Pancreas (tissue), 10 donors: ENCODE measurements at regions not wholly inside any gene's neighbourhood (a gene's known extent, or its start where the extent isn't known, plus 50 kb on each side); places are given as distances from the start of the nearest gene placed in this dataset.
A peak's percentile ranks its signal among the peaks of the same experiment; 100 is the strongest.

Experiments
- ATAC-seq, 4 donors: fragments of 200-7000 bp; cut with Tn5 transposase; one replicate each; pipeline versions ENCODE4 v1.8.0 to v1.9.1; 2020; ENCODE audit warnings: mild to moderate bottlenecking in 4 of 4, moderate library complexity in 4 of 4
- DNase-seq, 6 donors: peaks; one replicate each; pipeline ENCODE4 v3.0.0-alpha.2; 2020
- FAIRE-seq: peaks from 2 replicates; lab custom pipeline; 2012; peaks lifted over from hg19 to GRCh38; lab: Jason Lieb, UNC
- H3K27ac ChIP-seq, 4 donors: fragments of 200-600 bp; sonication (generic); 1 replicate in 3 of 4; 2 replicates in 1 of 4; pipeline versions ENCODE4 v1.5.0 to v1.8.0; 2020
- H3K27me3 ChIP-seq, 4 donors: fragments of 200-600 bp; one replicate each; pipeline ENCODE4 v1.8.0; 2021
- H3K36me3 ChIP-seq, 3 donors: fragments of 200-600 bp; sonication (generic) in 1 of 3; one replicate each; pipeline versions ENCODE4 v1.5.0 to v1.8.0; 2020 to 2021
- H3K4me1 ChIP-seq, 3 donors: fragments of 200-600 bp; one replicate each; pipeline ENCODE4 v1.8.0; 2021
- H3K4me3 ChIP-seq, 4 donors: fragments of 200-600 bp; sonication (generic) in 2 of 4; one replicate each; pipeline versions ENCODE4 v1.5.0 to v1.8.0; 2020 to 2021
- H3K9me3 ChIP-seq, 4 donors: fragments of 200-600 bp; one replicate each; pipeline ENCODE4 v1.8.0; 2021
- WGBS, 2 donors: extraction: QIAGEN DNeasy Blood & Tissue Kit; methylation state at CpG; one replicate each; pipeline ENCODE4 v1.1.7; 2013; 5-methylcytosine and 5-hydroxymethylcytosine counted together
- intact Hi-C, 3 donors: fragments of 100-400 bp; cut with DNase I; formaldehyde crosslinking; loops; one replicate each; pipeline versions ENCODE4 v1.11.1 to v1.14.2; 2022
- TF ChIP-seq, protein P1 (sequence below), 4 donors: fragments of 200-600 bp; sonication (generic) in 3 of 4; IDR thresholded peaks; one replicate each; pipeline versions ENCODE4 v1.5.0 to v1.8.0; 2021; ENCODE audit warnings: antibody characterized with exemption in 4 of 4
- donor health status: healthy with polysubstance abuse.
- donor health status: DM: no; HTN: no; CAD: no; lungs with moderate emphysema.
- donor health status: DM: no; HTN: no; CAD: no.
- donor health status: control.
- donor health status: control.
- donor health status: Bipolar disorder and iron deficiency.
- donor health status: DM: yes; HTN: yes; CAD: no.
- donor health status: DM: no; HTN: no; CAD: no.
- donor health status: DM: no; HTN: no; CAD: no.
- donor health status: DM: yes; HTN: yes; CAD: no.

DNA sequence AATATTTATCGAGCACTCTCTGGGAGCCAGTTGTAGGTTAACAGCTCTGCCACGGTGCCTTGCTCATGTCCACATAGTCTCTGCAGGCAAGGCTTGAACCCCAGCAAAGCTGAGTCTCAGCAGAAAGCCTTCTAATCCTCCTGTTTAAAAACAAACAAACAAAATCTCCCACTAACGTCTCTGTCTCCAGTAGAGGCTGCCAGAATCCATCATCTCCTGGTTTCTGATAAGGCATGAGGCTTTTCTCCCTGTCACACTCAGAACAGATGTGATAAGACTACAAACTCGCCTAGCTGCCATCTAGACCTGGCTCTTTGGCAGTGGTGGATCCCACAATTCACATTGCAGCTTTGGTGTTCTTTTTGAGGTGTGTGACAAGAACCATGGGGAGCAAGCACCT lies 813.2 kb downstream of the AACS start:
- Histone ChIP-seq H3K9me3 (no peaks in the 10 kb centered on the region), H3K4me3 (no peak overlapping the region), H3K4me1 (no peaks in the 10 kb centered on the region), H3K36me3 (no peaks in the 10 kb centered on the region), H3K27ac (no peak overlapping the region), H3K27me3 (no peaks in the 10 kb centered on the region)
- DNase-seq (no peak), ATAC-seq (no peak), FAIRE-seq (no peak)
- intact Hi-C loops, result no loop called here
- whole genome bisulfite sequencing, 2 donors, result 23 to 27% methylated on average over 4 of the region's 4 CpGs
- TF ChIP-seq, protein P1, sequence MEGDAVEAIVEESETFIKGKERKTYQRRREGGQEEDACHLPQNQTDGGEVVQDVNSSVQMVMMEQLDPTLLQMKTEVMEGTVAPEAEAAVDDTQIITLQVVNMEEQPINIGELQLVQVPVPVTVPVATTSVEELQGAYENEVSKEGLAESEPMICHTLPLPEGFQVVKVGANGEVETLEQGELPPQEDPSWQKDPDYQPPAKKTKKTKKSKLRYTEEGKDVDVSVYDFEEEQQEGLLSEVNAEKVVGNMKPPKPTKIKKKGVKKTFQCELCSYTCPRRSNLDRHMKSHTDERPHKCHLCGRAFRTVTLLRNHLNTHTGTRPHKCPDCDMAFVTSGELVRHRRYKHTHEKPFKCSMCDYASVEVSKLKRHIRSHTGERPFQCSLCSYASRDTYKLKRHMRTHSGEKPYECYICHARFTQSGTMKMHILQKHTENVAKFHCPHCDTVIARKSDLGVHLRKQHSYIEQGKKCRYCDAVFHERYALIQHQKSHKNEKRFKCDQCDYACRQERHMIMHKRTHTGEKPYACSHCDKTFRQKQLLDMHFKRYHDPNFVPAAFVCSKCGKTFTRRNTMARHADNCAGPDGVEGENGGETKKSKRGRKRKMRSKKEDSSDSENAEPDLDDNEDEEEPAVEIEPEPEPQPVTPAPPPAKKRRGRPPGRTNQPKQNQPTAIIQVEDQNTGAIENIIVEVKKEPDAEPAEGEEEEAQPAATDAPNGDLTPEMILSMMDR (IDR thresholded peaks at IDR 0.05), result no peak

DNA sequence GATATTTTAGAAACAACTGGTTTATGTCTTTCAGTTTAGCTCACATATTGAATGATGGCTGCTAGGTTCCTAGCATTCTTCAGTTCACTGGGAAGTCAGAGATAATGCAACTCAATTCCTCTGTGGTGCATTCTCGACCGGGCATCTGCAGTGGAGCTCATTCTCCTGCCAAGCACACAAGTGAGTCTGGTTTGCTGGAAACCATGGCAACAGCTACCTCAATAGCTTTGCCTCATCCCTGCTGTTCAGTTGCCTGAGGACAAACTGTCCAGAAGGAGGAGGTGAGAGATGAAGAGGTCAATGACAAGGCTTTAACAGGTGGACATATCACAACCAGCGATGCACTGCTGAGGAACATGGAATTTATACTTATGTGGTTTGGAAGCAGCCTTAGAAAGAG lies 816.9 kb downstream of the AACS start:
- WGBS, 2 donors, result 39 to 49% methylated on average over 3 of the region's 3 CpGs
- Histone ChIP-seq H3K27me3 (no peaks in the 10 kb centered on the region), H3K4me1 (no peaks in the 10 kb centered on the region), H3K36me3 (no peaks in the 10 kb centered on the region), H3K9me3 (no peaks in the 10 kb centered on the region), H3K27ac (no peak overlapping the region), H3K4me3 (no peak overlapping the region)
- ATAC-seq (no peak), FAIRE-seq (no peak), DNase-seq (no peak)
- TF ChIP-seq, protein P1 (IDR thresholded peaks at IDR 0.05), result no peak
- intact Hi-C loops, result no loop called here

DNA sequence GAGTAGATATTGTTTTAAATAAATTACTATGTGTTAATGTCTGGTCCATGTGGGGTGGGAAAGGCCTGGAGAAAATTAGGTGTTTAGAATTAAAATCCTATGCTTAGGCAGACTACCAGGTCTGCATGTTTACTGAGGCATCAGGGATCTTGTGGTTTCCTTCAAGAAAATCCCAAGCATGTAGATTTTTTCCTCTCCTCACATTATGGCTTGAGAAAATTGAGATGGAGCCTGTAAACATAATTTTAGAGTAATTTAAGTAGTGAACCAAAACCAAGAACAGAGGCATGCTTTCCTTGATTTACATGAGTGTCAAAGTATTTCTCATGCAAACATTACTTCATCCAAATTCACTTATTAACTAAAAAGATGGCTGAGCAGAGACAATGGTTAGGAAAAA lies 823.7 kb downstream of the AACS start:
- Histone ChIP-seq H3K4me1 (peaks cover 0 to 6% (median 0%) of the 10 kb centered on the region in 3 donors), H3K27me3 (no peaks in the 10 kb centered on the region), H3K4me3 (no peak overlapping the region), H3K36me3 (no peaks in the 10 kb centered on the region), H3K27ac (no peak overlapping the region), H3K9me3 (no peaks in the 10 kb centered on the region)
- ATAC-seq (no peak), DNase-seq (no peak), FAIRE-seq (no peak)
- TF ChIP-seq, protein P1 (IDR thresholded peaks at IDR 0.05), result no peak
- intact Hi-C loops, result no loop called here

DNA sequence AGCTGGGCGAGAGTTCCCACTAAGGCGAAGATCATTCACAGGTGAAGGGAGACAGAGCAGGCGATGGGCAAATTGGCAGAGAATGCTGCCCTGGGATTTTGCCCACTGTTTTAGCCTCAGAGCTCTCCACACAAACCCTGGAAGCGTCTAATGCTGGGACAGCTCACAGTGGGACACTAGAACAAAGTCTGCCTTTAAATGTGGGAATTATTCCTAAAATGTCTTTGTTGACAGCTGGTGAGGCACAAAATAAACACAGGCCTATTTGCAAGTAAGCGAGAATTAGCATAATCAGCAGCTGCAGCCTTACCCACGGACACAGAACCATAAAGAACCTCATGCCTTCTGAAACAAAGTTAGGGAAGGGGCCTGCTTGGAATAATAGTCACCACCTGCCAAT lies 824.5 kb downstream of the AACS start:
- no peaks in the 10 kb centered on the region for H3K36me3 ChIP-seq
- ATAC-seq (peak; percentile 81 to 92 (median 87)), FAIRE-seq (no peak), DNase-seq (peak in 4 of 6 donors; percentile 51 to 65 (median 58))
- peaks cover 0 to 6% (median 0%) of the 10 kb centered on the region in 3 donors for H3K4me1 ChIP-seq
- intact Hi-C loops, result no loop called here
- TF ChIP-seq, protein P1 (IDR thresholded peaks at IDR 0.05), result no peak
- peak overlapping the region; percentile 33 to 60 (median 42) for H3K27ac ChIP-seq
- no peaks in the 10 kb centered on the region for H3K27me3 ChIP-seq
- H3K4me3 ChIP-seq, result peak overlapping the region in 1 of 4 donors; percentile 15
- WGBS, 2 donors, result 24% methylated on average over 6 of the region's 6 CpGs
- H3K9me3 ChIP-seq, result no peaks in the 10 kb centered on the region

DNA sequence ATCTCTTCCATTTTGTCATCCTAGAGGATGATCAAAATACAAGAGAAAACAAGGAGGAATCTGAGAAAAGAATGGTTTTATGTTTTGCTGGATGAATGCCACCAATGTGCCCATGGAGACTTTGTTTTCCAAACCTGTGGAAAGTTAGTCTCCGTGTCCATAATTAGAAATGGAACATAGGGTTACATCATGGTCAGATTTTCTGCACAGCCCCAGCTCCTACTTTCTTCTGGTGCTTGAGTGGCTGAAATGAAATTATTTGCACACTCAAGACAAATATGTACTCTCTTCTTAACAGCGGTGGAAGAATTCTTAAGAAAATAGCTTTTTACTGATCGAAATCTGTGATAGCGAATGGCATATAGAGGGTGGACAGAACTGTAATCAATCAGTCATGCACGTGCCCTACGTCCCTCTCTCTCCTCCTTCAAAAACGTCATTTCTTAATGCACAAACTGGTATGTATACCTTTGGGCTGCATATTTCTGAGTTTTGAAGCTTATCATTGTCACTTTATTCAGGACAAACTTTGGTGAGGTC lies 825.2 kb downstream of the AACS start:
- intact Hi-C loops, result no loop called here
- Histone ChIP-seq H3K4me3 (no peak overlapping the region), H3K27me3 (no peaks in the 10 kb centered on the region), H3K36me3 (no peaks in the 10 kb centered on the region), H3K4me1 (peaks cover 0 to 6% (median 0%) of the 10 kb centered on the region in 3 donors), H3K27ac (peak overlapping the region in 3 of 4 donors; percentile 33 to 60 (median 33)), H3K9me3 (no peaks in the 10 kb centered on the region)
- WGBS, 2 donors, result 25 to 31% methylated on average over 7 of the region's 7 CpGs
- FAIRE-seq (no peak), ATAC-seq (peak; percentile 65 to 71 (median 68)), DNase-seq (no peak)
- TF ChIP-seq, protein P1 (IDR thresholded peaks at IDR 0.05), result no peak
